ENCODE measurements at regions not wholly inside any gene's neighbourhood (a gene's known extent, or its start where the extent isn't known, plus 50 kb on each side); places are given as distances from the start of the nearest gene placed in this dataset.

DNA sequence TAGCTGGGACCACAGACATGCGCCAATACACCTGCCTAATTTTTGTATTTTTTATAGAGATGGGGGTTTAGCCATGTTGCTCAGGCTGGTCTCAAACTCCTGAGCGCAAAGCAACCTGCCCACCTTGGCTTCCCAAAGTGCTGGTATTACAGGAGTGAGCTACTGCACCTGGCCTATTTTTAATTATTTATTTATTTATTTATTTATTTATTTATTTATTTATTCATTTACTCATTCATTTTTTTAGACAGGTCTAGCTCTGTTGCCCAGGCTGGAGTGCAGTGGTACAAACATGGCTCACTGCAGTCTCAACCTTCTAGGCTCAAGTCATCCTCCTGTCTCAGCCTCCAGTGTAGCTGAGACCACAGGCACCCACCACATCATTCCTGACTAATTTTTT is 434.3 kb downstream of the DOK5 start:
- TF ChIP-seq, protein P1, sequence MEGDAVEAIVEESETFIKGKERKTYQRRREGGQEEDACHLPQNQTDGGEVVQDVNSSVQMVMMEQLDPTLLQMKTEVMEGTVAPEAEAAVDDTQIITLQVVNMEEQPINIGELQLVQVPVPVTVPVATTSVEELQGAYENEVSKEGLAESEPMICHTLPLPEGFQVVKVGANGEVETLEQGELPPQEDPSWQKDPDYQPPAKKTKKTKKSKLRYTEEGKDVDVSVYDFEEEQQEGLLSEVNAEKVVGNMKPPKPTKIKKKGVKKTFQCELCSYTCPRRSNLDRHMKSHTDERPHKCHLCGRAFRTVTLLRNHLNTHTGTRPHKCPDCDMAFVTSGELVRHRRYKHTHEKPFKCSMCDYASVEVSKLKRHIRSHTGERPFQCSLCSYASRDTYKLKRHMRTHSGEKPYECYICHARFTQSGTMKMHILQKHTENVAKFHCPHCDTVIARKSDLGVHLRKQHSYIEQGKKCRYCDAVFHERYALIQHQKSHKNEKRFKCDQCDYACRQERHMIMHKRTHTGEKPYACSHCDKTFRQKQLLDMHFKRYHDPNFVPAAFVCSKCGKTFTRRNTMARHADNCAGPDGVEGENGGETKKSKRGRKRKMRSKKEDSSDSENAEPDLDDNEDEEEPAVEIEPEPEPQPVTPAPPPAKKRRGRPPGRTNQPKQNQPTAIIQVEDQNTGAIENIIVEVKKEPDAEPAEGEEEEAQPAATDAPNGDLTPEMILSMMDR (IDR thresholded peaks at IDR 0.05): no peak
- TF ChIP-seq ZFX (IDR thresholded peaks at IDR 0.05; ENCODE audit: borderline replicate concordance): no peak
